CD4-positive, alpha-beta T cell treated with Interleukin-15 for 1 hour (primary cell): ENCODE measurements at regions not wholly inside any gene's neighbourhood (a gene's known extent, or its start where the extent isn't known, plus 50 kb on each side); places are given as distances from the start of the nearest gene placed in this dataset.

Source experiments
- DNase-seq: peaks from one replicate; pipeline ENCODE4 v3.0.0-alpha.2; 2020

GRCh38 chr17:15177343-15177742 lies 87.8 kb downstream of the PMP22 start:
- DNase-seq: no peak

- no peak for DNase-seq
Observed at GRCh38 chr17:15175356-15175755, 89.8 kb downstream of the PMP22 start.

- DNase-seq: peak; percentile 24
Observed at GRCh38 chr17:15171167-15172047, 93.7 kb downstream of the PMP22 start.

DNA sequence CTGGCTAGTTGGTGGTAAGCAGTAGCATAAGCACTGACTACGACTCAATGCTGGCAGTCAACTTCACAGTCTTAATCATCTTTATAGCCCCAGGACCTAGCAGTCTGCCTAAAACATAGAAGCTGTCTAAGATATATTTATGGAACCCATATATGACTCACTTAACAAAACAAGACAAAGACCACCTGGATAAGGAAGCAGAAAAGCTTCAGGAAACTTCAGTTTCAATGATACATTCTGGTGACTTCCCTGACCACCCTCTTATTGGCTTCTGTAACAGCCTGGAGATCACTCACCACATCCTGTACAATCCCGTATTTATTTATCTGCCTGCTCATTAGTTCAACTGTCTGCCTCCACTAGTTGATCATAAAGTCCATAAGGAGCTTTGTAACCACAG lies 95.5 kb downstream of the PMP22 start:
- DNase-seq: no peak

DNA sequence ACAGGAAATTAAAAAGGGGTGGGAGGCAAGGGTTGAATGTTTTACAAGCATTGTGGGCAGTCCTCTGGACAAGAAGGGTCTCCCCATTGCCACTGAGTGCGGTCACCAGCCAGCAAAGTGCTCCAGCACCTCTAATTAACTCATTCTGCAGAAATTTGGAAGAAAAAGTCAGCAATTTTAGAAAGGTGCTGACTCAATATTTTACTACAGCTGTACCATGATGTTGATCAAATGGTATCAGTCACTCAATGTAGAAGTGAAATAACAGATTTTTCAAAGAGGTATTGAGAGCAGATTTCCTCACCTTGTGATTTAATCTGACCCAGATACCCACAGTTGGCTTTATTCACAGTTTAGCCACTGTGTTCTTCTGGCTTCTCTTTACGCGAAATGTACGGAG lies 96.7 kb downstream of the PMP22 start:
- DNase-seq: no peak

- DNase-seq: no peak
Observed at GRCh38 chr17:15161395-15161794, 103.7 kb downstream of the PMP22 start.

GRCh38 chr17:15157051-15157450 lies 108.1 kb downstream of the PMP22 start:
- no peak for DNase-seq

- DNase-seq: no peak
Observed at GRCh38 chr17:15154618-15155017, 110.5 kb downstream of the PMP22 start.

- no peak for DNase-seq
Observed at GRCh38 chr17:15145621-15146020, 119.5 kb downstream of the PMP22 start.

- no peak for DNase-seq
Observed at GRCh38 chr17:15143524-15143923, 121.6 kb downstream of the PMP22 start.

DNA sequence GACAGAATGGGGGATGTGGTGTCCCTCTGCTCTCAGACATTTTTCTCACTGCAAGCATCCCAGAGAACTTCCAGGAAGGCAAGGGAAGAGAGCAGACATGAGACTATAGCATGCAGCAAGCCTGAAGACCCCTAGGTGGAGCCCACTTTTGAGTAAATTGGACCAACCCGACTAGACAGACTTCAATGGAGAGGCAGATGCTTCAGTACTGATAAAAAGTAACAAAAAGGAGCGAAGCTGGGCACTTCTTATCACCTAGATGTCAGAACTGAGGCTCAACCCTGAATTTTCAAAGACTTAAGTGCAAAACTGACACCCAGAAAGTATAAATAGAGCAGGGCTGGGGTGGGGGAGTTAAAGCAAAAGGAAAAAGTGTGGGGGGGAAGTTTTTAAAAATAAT lies 130.8 kb downstream of the PMP22 start:
- no peak for DNase-seq

- no peak for DNase-seq
Observed at GRCh38 chr17:15133826-15134225, 131.3 kb downstream of the PMP22 start.

- no peak for DNase-seq
Observed at GRCh38 chr17:15133143-15133542, 132.0 kb downstream of the PMP22 start.

- no peak for DNase-seq
Observed at GRCh38 chr17:15130426-15130825, 134.7 kb downstream of the PMP22 start.

GRCh38 chr17:15129986-15130385 lies 135.1 kb downstream of the PMP22 start:
- DNase-seq: no peak

DNA sequence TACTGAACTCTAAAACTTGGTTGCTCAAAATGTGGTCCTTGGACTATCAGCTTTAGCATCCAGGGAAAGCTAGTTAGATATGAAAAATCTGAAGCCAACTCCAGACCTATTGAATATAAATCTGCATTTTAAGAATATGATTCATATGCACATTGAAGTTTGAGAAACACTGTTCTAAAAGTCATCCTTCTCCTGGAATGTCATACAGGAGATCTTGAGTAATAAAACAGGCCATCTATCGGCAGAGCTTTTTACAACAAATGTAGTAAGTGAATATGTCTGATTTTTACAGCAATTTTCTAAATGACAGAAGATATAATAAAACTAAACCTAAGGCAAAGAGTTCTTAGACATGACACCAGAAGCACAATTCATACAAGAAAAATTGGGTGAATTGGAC lies 140.4 kb downstream of the PMP22 start:
- DNase-seq: no peak

DNA sequence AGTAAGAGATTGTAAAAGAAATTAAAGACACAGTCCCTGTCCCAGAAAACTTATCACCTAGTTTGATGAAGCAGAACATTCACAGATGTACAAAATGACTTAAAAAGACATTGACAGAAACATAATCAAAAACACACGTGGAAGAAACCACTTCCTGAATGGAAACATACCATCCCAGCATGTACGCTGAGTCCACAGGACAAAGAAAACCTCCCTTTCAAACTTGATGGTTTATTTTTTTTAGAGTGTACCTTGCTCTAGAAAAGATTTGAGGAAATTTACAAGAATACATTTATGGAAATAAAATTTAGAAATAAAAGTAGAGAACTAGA lies 140.9 kb downstream of the PMP22 start:
- DNase-seq: no peak

- DNase-seq: no peak
Observed at GRCh38 chr17:15123593-15124263, 141.4 kb downstream of the PMP22 start.

- DNase-seq: no peak
Observed at GRCh38 chr17:15122857-15123256, 142.3 kb downstream of the PMP22 start.

GRCh38 chr17:15121426-15121825 lies 143.7 kb downstream of the PMP22 start:
- DNase-seq: no peak

GRCh38 chr17:15119968-15120367 lies 145.2 kb downstream of the PMP22 start:
- DNase-seq: no peak

- no peak for DNase-seq
Observed at GRCh38 chr17:15117239-15117638, 147.9 kb downstream of the PMP22 start.

GRCh38 chr17:15112846-15113617 lies 152.1 kb downstream of the PMP22 start:
- DNase-seq: no peak

GRCh38 chr17:15109608-15110007 lies 155.5 kb downstream of the PMP22 start:
- DNase-seq: no peak
